ENCODE measurements at regions not wholly inside any gene's neighbourhood (a gene's known extent, or its start where the extent isn't known, plus 50 kb on each side); places are given as distances from the start of the nearest gene placed in this dataset.

- Histone ChIP-seq H3K27me3 (ENCODE audit: insufficient read depth, low read length) (no peaks in the 10 kb centered on the region), H3K9me3 (ENCODE audit: low read length) (no peaks in the 10 kb centered on the region), H3K4me1 (ENCODE audit: insufficient read depth, low read length) (peaks cover 9% of the 10 kb centered on the region), H2AFZ (ENCODE audit: low read depth, low read length) (no peak overlapping the region), H3K4me3 (ENCODE audit: low read length) (no peak overlapping the region), H3K36me3 (ENCODE audit: insufficient read depth, low read length) (no peaks in the 10 kb centered on the region)
These were observed 76.3 kb downstream of the HFE start for GRCh38 chr6:26163427-26164119.

- Histone ChIP-seq H3K36me3 (ENCODE audit: insufficient read depth, low read length) (no peaks in the 10 kb centered on the region), H3K4me1 (ENCODE audit: insufficient read depth, low read length) (peaks cover 9% of the 10 kb centered on the region), H2AFZ (ENCODE audit: low read depth, low read length) (no peak overlapping the region), H3K27me3 (ENCODE audit: insufficient read depth, low read length) (no peaks in the 10 kb centered on the region), H3K4me3 (ENCODE audit: low read length) (no peak overlapping the region), H3K9me3 (ENCODE audit: low read length) (no peaks in the 10 kb centered on the region)
These were observed 76.9 kb downstream of the HFE start for GRCh38 chr6:26164120-26164505.

GRCh38 chr6:26165261-26165790, 78.1 kb downstream of the HFE start:
- no peaks in the 10 kb centered on the region for H3K9me3 ChIP-seq (ENCODE audit: low read length)
- H3K4me1 ChIP-seq (ENCODE audit: insufficient read depth, low read length), result no peaks in the 10 kb centered on the region
- H2AFZ ChIP-seq (ENCODE audit: low read depth, low read length), result no peak overlapping the region
- no peaks in the 10 kb centered on the region for H3K36me3 ChIP-seq (ENCODE audit: insufficient read depth, low read length)
- no peak overlapping the region for H3K4me3 ChIP-seq (ENCODE audit: low read length)
- no peaks in the 10 kb centered on the region for H3K27me3 ChIP-seq (ENCODE audit: insufficient read depth, low read length)

- no peaks in the 10 kb centered on the region for H3K9me3 ChIP-seq (ENCODE audit: low read length)
- no peaks in the 10 kb centered on the region for H3K27me3 ChIP-seq (ENCODE audit: insufficient read depth, low read length)
- H2AFZ ChIP-seq (ENCODE audit: low read depth, low read length), result no peak overlapping the region
- no peak overlapping the region for H3K4me3 ChIP-seq (ENCODE audit: low read length)
- no peaks in the 10 kb centered on the region for H3K36me3 ChIP-seq (ENCODE audit: insufficient read depth, low read length)
- peaks cover 9% of the 10 kb centered on the region for H3K4me1 ChIP-seq (ENCODE audit: insufficient read depth, low read length)
These were observed 83.0 kb downstream of the HFE start for GRCh38 chr6:26170181-26170580.

GRCh38 chr6:26170951-26171841, 84.0 kb downstream of the HFE start:
- no peaks in the 10 kb centered on the region for H3K27me3 ChIP-seq (ENCODE audit: insufficient read depth, low read length)
- H3K9me3 ChIP-seq (ENCODE audit: low read length), result no peaks in the 10 kb centered on the region
- peaks cover 9% of the 10 kb centered on the region for H3K4me1 ChIP-seq (ENCODE audit: insufficient read depth, low read length)
- H2AFZ ChIP-seq (ENCODE audit: low read depth, low read length), result peak overlapping the region; percentile 12
- H3K36me3 ChIP-seq (ENCODE audit: insufficient read depth, low read length), result no peaks in the 10 kb centered on the region
- H3K4me3 ChIP-seq (ENCODE audit: low read length), result peak overlapping the region; percentile 63

- no peaks in the 10 kb centered on the region for H3K9me3 ChIP-seq (ENCODE audit: low read length)
- H3K36me3 ChIP-seq (ENCODE audit: insufficient read depth, low read length), result no peaks in the 10 kb centered on the region
- peaks cover 9% of the 10 kb centered on the region for H3K4me1 ChIP-seq (ENCODE audit: insufficient read depth, low read length)
- H3K27me3 ChIP-seq (ENCODE audit: insufficient read depth, low read length), result no peaks in the 10 kb centered on the region
- H3K4me3 ChIP-seq (ENCODE audit: low read length), result peak overlapping the region; percentile 63
- no peak overlapping the region for H2AFZ ChIP-seq (ENCODE audit: low read depth, low read length)
These were observed 85.4 kb downstream of the HFE start for GRCh38 chr6:26172608-26172968.

GRCh38 chr6:26173836-26174145, 86.6 kb downstream of the HFE start:
- H2AFZ ChIP-seq (ENCODE audit: low read depth, low read length), result no peak overlapping the region
- H3K36me3 ChIP-seq (ENCODE audit: insufficient read depth, low read length), result no peaks in the 10 kb centered on the region
- H3K4me3 ChIP-seq (ENCODE audit: low read length), result no peak overlapping the region
- H3K4me1 ChIP-seq (ENCODE audit: insufficient read depth, low read length), result peaks cover 9% of the 10 kb centered on the region
- H3K27me3 ChIP-seq (ENCODE audit: insufficient read depth, low read length), result no peaks in the 10 kb centered on the region
- no peaks in the 10 kb centered on the region for H3K9me3 ChIP-seq (ENCODE audit: low read length)

- Histone ChIP-seq H3K4me1 (ENCODE audit: insufficient read depth, low read length) (peaks cover 9% of the 10 kb centered on the region), H3K9me3 (ENCODE audit: low read length) (no peaks in the 10 kb centered on the region), H3K36me3 (ENCODE audit: insufficient read depth, low read length) (no peaks in the 10 kb centered on the region), H3K27me3 (ENCODE audit: insufficient read depth, low read length) (no peaks in the 10 kb centered on the region), H3K4me3 (ENCODE audit: low read length) (no peak overlapping the region), H2AFZ (ENCODE audit: low read depth, low read length) (no peak overlapping the region)
These were observed 87.8 kb downstream of the HFE start for GRCh38 chr6:26175033-26175427.

- H2AFZ ChIP-seq (ENCODE audit: low read depth, low read length), result no peak overlapping the region
- no peak overlapping the region for H3K4me3 ChIP-seq (ENCODE audit: low read length)
- peaks cover 9% of the 10 kb centered on the region for H3K4me1 ChIP-seq (ENCODE audit: insufficient read depth, low read length)
- no peaks in the 10 kb centered on the region for H3K9me3 ChIP-seq (ENCODE audit: low read length)
- H3K36me3 ChIP-seq (ENCODE audit: insufficient read depth, low read length), result no peaks in the 10 kb centered on the region
- H3K27me3 ChIP-seq (ENCODE audit: insufficient read depth, low read length), result no peaks in the 10 kb centered on the region
These were observed 88.4 kb downstream of the HFE start for GRCh38 chr6:26175428-26176181.

- no peak overlapping the region for H2AFZ ChIP-seq (ENCODE audit: low read depth, low read length)
- no peaks in the 10 kb centered on the region for H3K27me3 ChIP-seq (ENCODE audit: insufficient read depth, low read length)
- no peak overlapping the region for H3K4me3 ChIP-seq (ENCODE audit: low read length)
- H3K36me3 ChIP-seq (ENCODE audit: insufficient read depth, low read length), result no peaks in the 10 kb centered on the region
- no peaks in the 10 kb centered on the region for H3K9me3 ChIP-seq (ENCODE audit: low read length)
- H3K4me1 ChIP-seq (ENCODE audit: insufficient read depth, low read length), result peaks cover 6% of the 10 kb centered on the region
These were observed 92.4 kb downstream of the HFE start for GRCh38 chr6:26179675-26180074.

GRCh38 chr6:26180346-26180745, 93.1 kb downstream of the HFE start:
- no peaks in the 10 kb centered on the region for H3K36me3 ChIP-seq (ENCODE audit: insufficient read depth, low read length)
- peaks cover 8% of the 10 kb centered on the region for H3K4me1 ChIP-seq (ENCODE audit: insufficient read depth, low read length)
- H3K27me3 ChIP-seq (ENCODE audit: insufficient read depth, low read length), result no peaks in the 10 kb centered on the region
- H3K4me3 ChIP-seq (ENCODE audit: low read length), result no peak overlapping the region
- H2AFZ ChIP-seq (ENCODE audit: low read depth, low read length), result no peak overlapping the region
- H3K9me3 ChIP-seq (ENCODE audit: low read length), result no peaks in the 10 kb centered on the region

GRCh38 chr6:26183237-26183580, 96.0 kb downstream of the HFE start:
- Histone ChIP-seq H2AFZ (ENCODE audit: low read depth, low read length) (peak overlapping the region; percentile 79), H3K9me3 (ENCODE audit: low read length) (no peaks in the 10 kb centered on the region), H3K4me3 (ENCODE audit: low read length) (peak overlapping the region; percentile 60), H3K27me3 (ENCODE audit: insufficient read depth, low read length) (no peaks in the 10 kb centered on the region), H3K36me3 (ENCODE audit: insufficient read depth, low read length) (no peaks in the 10 kb centered on the region), H3K4me1 (ENCODE audit: insufficient read depth, low read length) (peaks cover 10% of the 10 kb centered on the region)

All from neuron (in vitro differentiated cells).